Stimulated activated naive CD8-positive, alpha-beta T cell treated with anti-CD3 and anti-CD28 coated beads, Interleukin-15, amount 100 ng/mL, for 72 hours (primary cell): ENCODE measurements at regions not wholly inside any gene's neighbourhood (a gene's known extent, or its start where the extent isn't known, plus 50 kb on each side); places are given as distances from the start of the nearest gene placed in this dataset.

Source experiments
- ATAC-seq: fragments of 150-1000 bp; cut with Tn5 transposase; 2 replicates; pipeline ENCODE4 v1.10.0; 2021; ENCODE audit warnings: mild to moderate bottlenecking, moderate library complexity
- DNase-seq, 2 donors: peaks; one replicate each; pipeline ENCODE4 v3.0.0; 2021 to 2022
- H3K27ac Mint-ChIP-seq, 2 donors: one replicate each; pipeline ENCODE4 v1.8.0; 2022; ENCODE audit warnings: mild to moderate bottlenecking in 2 of 2, mixed read lengths in 2 of 2, moderate library complexity in 2 of 2
- H3K27me3 Mint-ChIP-seq: one replicate; pipeline ENCODE4 v1.8.0; 2022; ENCODE audit warnings: mixed read lengths
- H3K4me1 Mint-ChIP-seq: one replicate; pipeline ENCODE4 v1.8.0; 2022; ENCODE audit warnings: mild to moderate bottlenecking, mixed read lengths
- H3K4me3 Mint-ChIP-seq, 2 donors: one replicate each; pipeline ENCODE4 v1.8.0; 2022; ENCODE audit warnings: mild to moderate bottlenecking in 2 of 2, mixed read lengths in 2 of 2, moderate library complexity in 1 of 2
- H3K9me3 Mint-ChIP-seq, 2 donors: one replicate each; pipeline ENCODE4 v1.8.0; 2022; ENCODE audit warnings: mixed read lengths in 2 of 2

- Mint-ChIP-seq H3K4me1 (no peaks in the 10 kb centered on the region), H3K4me3 (no peak overlapping the region), H3K27me3 (no peaks in the 10 kb centered on the region), H3K9me3 (peaks cover 12 to 26% of the 10 kb centered on the region in 2 donors), H3K27ac (no peak overlapping the region)
- DNase-seq (no peak), ATAC-seq (no peak)
Observed at GRCh38 chr19:31432201-31432810, 83.1 kb upstream of the TSHZ3 start.

GRCh38 chr19:31436121-31436776 lies 87.0 kb upstream of the TSHZ3 start:
- Mint-ChIP-seq H3K27me3 (peaks cover 19% of the 10 kb centered on the region), H3K27ac (no peak overlapping the region), H3K9me3 (peaks cover 12 to 26% of the 10 kb centered on the region in 2 donors), H3K4me3 (no peak overlapping the region), H3K4me1 (no peaks in the 10 kb centered on the region)
- DNase-seq (no peak), ATAC-seq (no peak)

GRCh38 chr19:31438401-31439269 lies 89.4 kb upstream of the TSHZ3 start:
- no peak for DNase-seq
- Mint-ChIP-seq H3K4me3 (no peak overlapping the region), H3K4me1 (no peaks in the 10 kb centered on the region), H3K9me3 (peaks cover 12 to 19% of the 10 kb centered on the region in 2 donors), H3K27me3 (peaks cover 19% of the 10 kb centered on the region), H3K27ac (no peak overlapping the region)
- no peak for ATAC-seq

GRCh38 chr19:31439270-31439573 lies 90.0 kb upstream of the TSHZ3 start:
- no peak overlapping the region for H3K27ac Mint-ChIP-seq
- no peaks in the 10 kb centered on the region for H3K4me1 Mint-ChIP-seq
- no peak for ATAC-seq
- no peak for DNase-seq
- H3K9me3 Mint-ChIP-seq = peaks cover 11 to 16% of the 10 kb centered on the region in 2 donors
- H3K4me3 Mint-ChIP-seq = no peak overlapping the region
- peaks cover 19% of the 10 kb centered on the region for H3K27me3 Mint-ChIP-seq

- H3K27ac Mint-ChIP-seq = no peak overlapping the region
- H3K4me3 Mint-ChIP-seq = no peak overlapping the region
Observed at GRCh38 chr19:31444931-31445330, 95.7 kb upstream of the TSHZ3 start.

GRCh38 chr19:31445406-31445805 lies 96.2 kb upstream of the TSHZ3 start:
- Mint-ChIP-seq H3K9me3 (no peaks in the 10 kb centered on the region), H3K27me3 (peaks cover 13% of the 10 kb centered on the region), H3K4me1 (no peaks in the 10 kb centered on the region), H3K27ac (no peak overlapping the region), H3K4me3 (no peak overlapping the region)
- DNase-seq = no peak
- ATAC-seq = no peak

More at GRCh38 chr19:31444931-31445330, 95.7 kb upstream of the TSHZ3 start:
- ATAC-seq (no peak), DNase-seq (no peak)
- Mint-ChIP-seq H3K27me3 (peaks cover 12% of the 10 kb centered on the region), H3K9me3 (no peaks in the 10 kb centered on the region), H3K4me1 (no peaks in the 10 kb centered on the region)

GRCh38 chr19:31448221-31448657 lies 99.0 kb upstream of the TSHZ3 start:
- Mint-ChIP-seq H3K27ac (no peak overlapping the region), H3K4me1 (no peaks in the 10 kb centered on the region), H3K4me3 (no peak overlapping the region), H3K9me3 (no peaks in the 10 kb centered on the region), H3K27me3 (peaks cover 18% of the 10 kb centered on the region)
- DNase-seq (no peak), ATAC-seq (no peak)

- Mint-ChIP-seq H3K4me1 (no peaks in the 10 kb centered on the region), H3K9me3 (no peaks in the 10 kb centered on the region), H3K27ac (no peak overlapping the region), H3K27me3 (peaks cover 18% of the 10 kb centered on the region), H3K4me3 (no peak overlapping the region)
- DNase-seq (no peak), ATAC-seq (no peak)
Observed at GRCh38 chr19:31449379-31449778, 100.1 kb upstream of the TSHZ3 start.

- H3K4me1 Mint-ChIP-seq = no peaks in the 10 kb centered on the region
- H3K9me3 Mint-ChIP-seq = no peaks in the 10 kb centered on the region
- peaks cover 13% of the 10 kb centered on the region for H3K27me3 Mint-ChIP-seq
- H3K27ac Mint-ChIP-seq = no peak overlapping the region
- no peak overlapping the region for H3K4me3 Mint-ChIP-seq
- DNase-seq = no peak
- no peak for ATAC-seq
Observed at GRCh38 chr19:31450696-31451095, 101.5 kb upstream of the TSHZ3 start.

GRCh38 chr19:31451686-31452330 lies 102.6 kb upstream of the TSHZ3 start:
- Mint-ChIP-seq H3K4me3 (no peak overlapping the region), H3K27me3 (peaks cover 13% of the 10 kb centered on the region), H3K27ac (no peak overlapping the region), H3K4me1 (no peaks in the 10 kb centered on the region), H3K9me3 (no peaks in the 10 kb centered on the region)
- ATAC-seq (no peak), DNase-seq (no peak)

- ATAC-seq (no peak), DNase-seq (no peak)
- no peaks in the 10 kb centered on the region for H3K9me3 Mint-ChIP-seq
- H3K27me3 Mint-ChIP-seq = no peaks in the 10 kb centered on the region
- H3K4me1 Mint-ChIP-seq = no peaks in the 10 kb centered on the region
- H3K27ac Mint-ChIP-seq = no peak overlapping the region
- no peak overlapping the region for H3K4me3 Mint-ChIP-seq
Observed at GRCh38 chr19:31459430-31459829, 110.2 kb upstream of the TSHZ3 start.

- DNase-seq (no peak), ATAC-seq (no peak)
- no peaks in the 10 kb centered on the region for H3K27me3 Mint-ChIP-seq
- H3K4me1 Mint-ChIP-seq = no peaks in the 10 kb centered on the region
- no peak overlapping the region for H3K27ac Mint-ChIP-seq
- H3K9me3 Mint-ChIP-seq = no peaks in the 10 kb centered on the region
- H3K4me3 Mint-ChIP-seq = no peak overlapping the region
Observed at GRCh38 chr19:31461814-31462539, 112.7 kb upstream of the TSHZ3 start.

- peaks cover 13% of the 10 kb centered on the region for H3K27me3 Mint-ChIP-seq
- DNase-seq = no peak
- peaks cover 0 to 8% of the 10 kb centered on the region in 2 donors for H3K9me3 Mint-ChIP-seq
- H3K4me3 Mint-ChIP-seq = no peak overlapping the region
- ATAC-seq = no peak
- H3K27ac Mint-ChIP-seq = no peak overlapping the region
- no peaks in the 10 kb centered on the region for H3K4me1 Mint-ChIP-seq
Observed at GRCh38 chr19:31470229-31470939, 121.1 kb upstream of the TSHZ3 start.

GRCh38 chr19:31470952-31471351 lies 121.7 kb upstream of the TSHZ3 start:
- ATAC-seq = no peak
- Mint-ChIP-seq H3K4me3 (no peak overlapping the region), H3K27ac (no peak overlapping the region), H3K4me1 (no peaks in the 10 kb centered on the region), H3K9me3 (peaks cover 0 to 8% of the 10 kb centered on the region in 2 donors), H3K27me3 (peaks cover 13% of the 10 kb centered on the region)
- no peak for DNase-seq

GRCh38 chr19:31478241-31478640 lies 129.0 kb upstream of the TSHZ3 start:
- Mint-ChIP-seq H3K4me1 (no peaks in the 10 kb centered on the region), H3K27me3 (peaks cover 6% of the 10 kb centered on the region), H3K9me3 (peaks cover 10 to 21% of the 10 kb centered on the region in 2 donors), H3K4me3 (no peak overlapping the region), H3K27ac (no peak overlapping the region)
- no peak for ATAC-seq
- no peak for DNase-seq
